ENCODE measurements at regions not wholly inside any gene's neighbourhood (a gene's known extent, or its start where the extent isn't known, plus 50 kb on each side); places are given as distances from the start of the nearest gene placed in this dataset.
A peak's percentile ranks its signal among the peaks of the same experiment; 100 is the strongest.

- Histone ChIP-seq H3K9me3 (no peaks in the 10 kb centered on the region), H3K4me3 (no peak overlapping the region), H3K4me1 (no peaks in the 10 kb centered on the region), H3K36me3 (no peaks in the 10 kb centered on the region), H3K27me3 (no peaks in the 10 kb centered on the region), H3K27ac (no peak overlapping the region)
- TF ChIP-seq CTCF (IDR thresholded peaks at IDR 0.05): no peak
- no peak for ATAC-seq
- no peak for DNase-seq
- intact Hi-C loops (cut with DNase I): no loop called here
These were observed 799.6 kb upstream of the HS6ST1 start for GRCh38 chr2:129118296-129118695.

- H3K36me3 ChIP-seq: no peaks in the 10 kb centered on the region
- H3K27me3 ChIP-seq: no peaks in the 10 kb centered on the region
- no peaks in the 10 kb centered on the region for H3K4me1 ChIP-seq
- ATAC-seq (no peak), DNase-seq (peak in 1 of 4 donors; percentile 5)
- H3K4me3 ChIP-seq: no peak overlapping the region
- no peak for TF ChIP-seq CTCF (IDR thresholded peaks at IDR 0.05)
- no peak overlapping the region for H3K27ac ChIP-seq
- intact Hi-C loops (cut with DNase I): no loop called here
- H3K9me3 ChIP-seq: no peaks in the 10 kb centered on the region
These were observed 810.4 kb upstream of the HS6ST1 start for GRCh38 chr2:129129087-129129486.

GRCh38 chr2:129133692-129134641, 815.3 kb upstream of the HS6ST1 start:
- no peak for ATAC-seq

GRCh38 chr2:129135017-129135416, 816.3 kb upstream of the HS6ST1 start:
- intact Hi-C loops (cut with DNase I): no loop called here
- H3K27me3 ChIP-seq: no peaks in the 10 kb centered on the region
- ATAC-seq: no peak
- no peak for TF ChIP-seq CTCF (IDR thresholded peaks at IDR 0.05)
- no peak overlapping the region for H3K4me3 ChIP-seq
- H3K27ac ChIP-seq: no peak overlapping the region
- no peak for DNase-seq
- no peaks in the 10 kb centered on the region for H3K4me1 ChIP-seq
- no peaks in the 10 kb centered on the region for H3K36me3 ChIP-seq
- no peaks in the 10 kb centered on the region for H3K9me3 ChIP-seq

More at GRCh38 chr2:129133692-129134641, 815.3 kb upstream of the HS6ST1 start:
- Histone ChIP-seq H3K9me3 (no peaks in the 10 kb centered on the region), H3K27ac (no peak overlapping the region), H3K36me3 (no peaks in the 10 kb centered on the region), H3K27me3 (no peaks in the 10 kb centered on the region), H3K4me1 (no peaks in the 10 kb centered on the region), H3K4me3 (no peak overlapping the region)
- TF ChIP-seq CTCF (IDR thresholded peaks at IDR 0.05): no peak
- intact Hi-C loops (cut with DNase I): no loop called here
- DNase-seq: no peak

GRCh38 chr2:129139380-129139779, 820.7 kb upstream of the HS6ST1 start:
- TF ChIP-seq CTCF (IDR thresholded peaks at IDR 0.05): no peak
- intact Hi-C loops (cut with DNase I): no loop called here

More at GRCh38 chr2:129139380-129139779, 820.7 kb upstream of the HS6ST1 start:
- Histone ChIP-seq H3K27me3 (no peaks in the 10 kb centered on the region), H3K4me3 (no peak overlapping the region), H3K36me3 (no peaks in the 10 kb centered on the region), H3K4me1 (no peaks in the 10 kb centered on the region), H3K9me3 (no peaks in the 10 kb centered on the region), H3K27ac (no peak overlapping the region)
- ATAC-seq (no peak), DNase-seq (no peak)
